CD4-positive, alpha-beta T cell treated with Interleukin-6 for 4 hours (primary cell): ENCODE measurements at regions not wholly inside any gene's neighbourhood (a gene's known extent, or its start where the extent isn't known, plus 50 kb on each side); places are given as distances from the start of the nearest gene placed in this dataset.

ENCODE experiments used
- DNase-seq: peaks from one replicate; pipeline ENCODE4 v3.0.0-alpha.2; 2020; ENCODE audit warnings: mixed read lengths

DNA sequence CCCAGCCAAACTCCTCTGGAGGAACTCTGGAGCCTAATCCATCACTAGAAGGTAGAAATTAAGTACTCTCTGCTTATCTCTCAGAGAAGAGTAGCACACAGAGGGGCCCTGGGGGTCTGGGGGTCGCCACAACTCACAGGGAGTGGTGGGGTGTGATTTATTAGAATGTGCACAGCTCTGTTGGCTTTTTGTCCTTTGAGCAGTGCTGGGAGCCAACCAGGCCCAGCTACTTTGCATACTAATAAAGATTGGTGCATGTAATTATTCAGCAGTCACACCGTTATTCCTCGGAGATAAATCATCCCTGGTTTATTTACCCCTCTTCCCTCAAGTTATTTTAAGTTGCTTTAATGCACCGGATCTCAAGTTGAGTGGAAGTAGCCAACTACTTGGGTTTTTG, 606.7 kb upstream of the EEF2KMT start:
- DNase-seq: no peak

- no peak for DNase-seq
These were observed 595.8 kb upstream of the EEF2KMT start for GRCh38 chr16:5693426-5693825.

DNA sequence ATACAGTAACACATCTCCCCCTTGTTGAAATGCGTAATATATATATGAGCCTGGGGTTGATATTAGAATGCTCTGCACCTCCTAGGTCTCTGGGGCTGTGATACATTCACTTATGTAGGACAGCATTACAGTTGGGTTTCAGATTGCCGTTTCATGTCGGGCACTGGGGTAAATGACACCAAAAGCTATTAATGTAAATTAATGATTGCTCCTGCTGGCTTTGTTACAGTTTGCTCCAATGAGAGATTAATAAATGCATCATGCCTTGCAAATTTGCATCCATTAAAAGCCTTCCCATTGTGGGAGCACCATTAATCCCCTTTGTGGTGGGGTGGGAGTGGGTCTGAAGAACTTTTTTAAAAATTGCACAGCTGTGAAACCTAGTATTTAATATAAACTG, 584.4 kb upstream of the EEF2KMT start:
- no peak for DNase-seq

GRCh38 chr16:5678371-5678770, 580.8 kb upstream of the EEF2KMT start:
- DNase-seq: no peak

- no peak for DNase-seq
These were observed 573.8 kb upstream of the EEF2KMT start for GRCh38 chr16:5671421-5671820.

- no peak for DNase-seq
These were observed 572.6 kb upstream of the EEF2KMT start for GRCh38 chr16:5670198-5670597.

DNA sequence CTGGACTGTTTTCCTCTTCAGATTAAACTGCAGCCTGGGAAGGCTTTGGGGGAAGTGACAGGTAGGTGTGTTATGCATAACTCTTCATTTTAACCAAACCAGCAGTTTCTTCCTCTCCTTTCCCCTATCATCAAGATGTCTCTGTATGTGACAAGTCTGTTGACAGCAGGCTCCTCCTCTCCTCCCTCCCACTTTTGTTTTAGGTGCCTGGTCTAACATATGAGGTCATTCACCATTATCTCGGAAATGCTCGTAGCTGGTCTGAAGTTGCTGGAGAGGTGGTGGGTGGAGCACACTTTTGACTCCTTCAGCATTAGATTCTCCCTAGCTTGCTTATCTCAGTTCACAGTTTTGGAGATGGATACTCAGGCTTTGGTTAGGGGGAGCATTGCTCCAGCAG, 571.0 kb upstream of the EEF2KMT start:
- no peak for DNase-seq

- no peak for DNase-seq
These were observed 568.2 kb upstream of the EEF2KMT start for GRCh38 chr16:5665834-5666233.

DNA sequence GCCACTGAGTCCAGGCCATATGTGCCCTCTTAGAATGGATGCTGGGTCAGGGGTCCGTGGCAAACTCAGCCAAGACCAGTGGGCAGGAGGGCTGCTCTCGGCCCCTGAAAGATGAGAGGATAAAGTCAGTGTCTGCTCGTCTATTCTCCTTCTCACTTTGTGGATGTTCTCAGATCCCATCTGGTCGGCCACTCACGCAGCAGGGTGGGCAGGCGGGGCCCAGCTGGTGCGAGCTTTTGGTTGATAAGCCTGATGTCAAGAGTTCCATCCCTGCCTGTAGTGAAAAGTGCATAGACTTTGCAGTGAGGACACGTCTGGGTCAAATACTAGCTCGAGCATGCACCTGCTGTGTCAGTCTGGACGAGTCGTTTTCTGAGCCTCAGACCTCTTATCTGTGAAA, 556.2 kb upstream of the EEF2KMT start:
- no peak for DNase-seq

GRCh38 chr16:5653041-5653440, 555.4 kb upstream of the EEF2KMT start:
- DNase-seq: no peak

GRCh38 chr16:5649762-5650743, 552.5 kb upstream of the EEF2KMT start:
- DNase-seq: no peak

- no peak for DNase-seq
These were observed 549.5 kb upstream of the EEF2KMT start for GRCh38 chr16:5647051-5647450.

- no peak for DNase-seq
These were observed 546.4 kb upstream of the EEF2KMT start for GRCh38 chr16:5643855-5644531.

GRCh38 chr16:5642436-5642835, 544.8 kb upstream of the EEF2KMT start:
- DNase-seq: no peak

- DNase-seq: no peak
These were observed 544.4 kb upstream of the EEF2KMT start for GRCh38 chr16:5642011-5642410.

DNA sequence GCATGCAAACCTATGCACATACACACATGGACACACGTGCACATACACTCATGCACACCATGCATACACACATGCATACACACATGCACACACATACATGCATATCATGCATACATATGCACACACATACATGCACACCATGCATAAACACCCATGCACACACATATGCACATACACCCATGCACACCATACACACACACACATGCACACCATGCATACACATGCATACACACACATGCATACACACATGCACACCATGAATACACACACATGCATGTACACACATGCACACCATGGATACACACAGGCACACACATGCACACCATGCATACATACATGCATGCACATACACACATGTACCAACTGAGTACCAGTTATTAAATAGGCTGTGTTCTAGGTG, 543.3 kb upstream of the EEF2KMT start:
- DNase-seq: no peak

DNA sequence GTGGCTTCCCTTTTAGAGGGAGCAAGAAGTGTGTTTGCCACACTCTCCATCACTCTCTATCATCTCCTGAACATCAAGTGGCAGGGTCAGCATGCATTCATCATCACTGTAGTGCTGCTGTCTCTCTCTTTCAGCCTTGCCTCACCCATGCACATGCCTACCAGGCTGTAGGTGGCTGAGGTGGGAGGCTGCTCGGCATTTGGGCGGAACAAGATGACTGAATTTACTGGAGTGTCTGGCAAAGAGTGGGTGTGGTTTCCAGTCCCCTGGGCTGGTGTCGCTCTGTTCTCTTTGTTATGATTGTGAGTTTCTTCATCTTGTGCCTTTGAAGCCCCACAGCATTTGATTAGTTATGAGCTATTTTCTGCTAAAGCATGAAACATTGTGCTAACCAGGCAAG, 541.9 kb upstream of the EEF2KMT start:
- DNase-seq: no peak

DNA sequence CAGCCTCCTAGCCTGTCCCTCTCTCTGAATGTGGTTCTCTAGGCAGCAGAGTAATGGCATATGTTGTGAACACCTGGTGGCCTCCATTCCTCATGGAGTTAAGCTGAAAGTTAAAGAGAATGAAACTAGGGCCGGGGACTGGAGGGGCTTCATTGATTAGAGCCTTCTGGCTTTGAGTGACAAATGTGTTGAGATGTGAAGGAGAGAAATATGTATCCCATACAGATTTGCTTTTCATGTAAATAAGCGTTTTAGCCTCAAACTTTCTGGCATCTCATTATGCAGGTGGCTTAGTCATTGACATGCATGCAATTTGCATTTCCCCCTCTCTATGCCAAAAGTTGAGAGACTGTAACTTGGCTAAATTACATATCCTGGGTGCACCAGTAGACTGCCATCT, 537.7 kb upstream of the EEF2KMT start:
- DNase-seq: no peak

DNA sequence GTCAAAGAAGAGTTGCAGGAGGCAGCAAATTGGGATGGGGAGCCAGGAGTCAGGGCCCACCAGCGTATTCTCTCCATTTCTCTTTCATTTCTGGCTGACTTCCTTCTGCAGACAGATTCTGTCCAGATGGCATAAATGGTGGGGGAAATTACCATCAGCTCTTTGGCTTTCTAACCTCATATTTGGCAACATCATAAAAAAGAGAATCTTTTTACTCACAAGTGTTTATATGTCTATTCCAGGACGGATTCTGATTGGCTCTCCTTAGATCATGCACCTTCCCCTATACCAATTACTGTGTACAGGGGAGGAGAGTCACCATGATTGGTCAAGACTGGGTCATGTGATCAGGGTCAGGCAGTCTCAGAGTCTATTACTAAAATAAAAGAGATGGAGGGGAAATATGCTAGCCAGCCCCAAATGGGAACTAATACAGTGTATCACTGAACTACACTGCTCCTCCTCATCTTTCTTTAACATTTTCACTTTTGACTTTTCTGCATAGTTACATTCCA, 537.1 kb upstream of the EEF2KMT start:
- DNase-seq: no peak

- DNase-seq: no peak
These were observed 536.3 kb upstream of the EEF2KMT start for GRCh38 chr16:5633845-5634440.

- no peak for DNase-seq
These were observed 524.8 kb upstream of the EEF2KMT start for GRCh38 chr16:5622234-5622884.

GRCh38 chr16:5621826-5622225, 524.2 kb upstream of the EEF2KMT start:
- no peak for DNase-seq

- DNase-seq: no peak
These were observed 521.7 kb upstream of the EEF2KMT start for GRCh38 chr16:5619304-5619703.
